Stomach (tissue), 4 donors: ENCODE measurements at regions not wholly inside any gene's neighbourhood (a gene's known extent, or its start where the extent isn't known, plus 50 kb on each side); places are given as distances from the start of the nearest gene placed in this dataset.

Experiments used
- POLR2AphosphoS5 ChIP-seq, 3 donors: sonication (generic); formaldehyde crosslinking; IDR thresholded peaks; one replicate each; pipeline ENCODE4 v1.6.1; 2016; ENCODE audit warnings: antibody characterized with exemption in 3 of 3
- TF ChIP-seq, protein P1 (sequence below), 7 experiments: fragments of 450-650 bp in 4 of 7; fragments of 200-600 bp in 3 of 7; sonication (generic) in 3 of 7; IDR thresholded peaks; one replicate each; pipeline ENCODE4 v1.5.1; 2016 to 2019; ENCODE audit warnings: antibody characterized with exemption in 7 of 7, control low read depth in 2 of 7, mild to moderate bottlenecking in 1 of 7

DNA sequence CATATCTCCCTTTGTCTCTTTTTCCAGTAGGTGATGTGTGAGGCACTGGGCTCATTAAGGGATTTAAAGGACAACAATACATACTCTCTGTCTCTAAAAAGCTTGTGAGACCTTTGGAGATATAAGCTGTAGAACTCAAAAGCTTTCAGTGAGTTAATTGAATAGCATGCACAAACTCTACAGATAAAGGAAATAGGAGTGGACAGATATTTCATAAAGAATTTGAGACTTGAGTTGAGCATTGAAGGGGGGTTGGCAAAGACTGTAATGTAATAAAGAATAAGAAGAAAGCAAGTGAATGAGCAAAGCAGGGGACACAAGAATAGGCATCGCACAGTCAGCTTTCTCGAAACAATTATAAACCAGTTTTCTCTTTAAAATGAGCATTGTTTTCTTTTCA, 583.4 kb upstream of the DPPA4 start:
- TF ChIP-seq, protein P1, sequence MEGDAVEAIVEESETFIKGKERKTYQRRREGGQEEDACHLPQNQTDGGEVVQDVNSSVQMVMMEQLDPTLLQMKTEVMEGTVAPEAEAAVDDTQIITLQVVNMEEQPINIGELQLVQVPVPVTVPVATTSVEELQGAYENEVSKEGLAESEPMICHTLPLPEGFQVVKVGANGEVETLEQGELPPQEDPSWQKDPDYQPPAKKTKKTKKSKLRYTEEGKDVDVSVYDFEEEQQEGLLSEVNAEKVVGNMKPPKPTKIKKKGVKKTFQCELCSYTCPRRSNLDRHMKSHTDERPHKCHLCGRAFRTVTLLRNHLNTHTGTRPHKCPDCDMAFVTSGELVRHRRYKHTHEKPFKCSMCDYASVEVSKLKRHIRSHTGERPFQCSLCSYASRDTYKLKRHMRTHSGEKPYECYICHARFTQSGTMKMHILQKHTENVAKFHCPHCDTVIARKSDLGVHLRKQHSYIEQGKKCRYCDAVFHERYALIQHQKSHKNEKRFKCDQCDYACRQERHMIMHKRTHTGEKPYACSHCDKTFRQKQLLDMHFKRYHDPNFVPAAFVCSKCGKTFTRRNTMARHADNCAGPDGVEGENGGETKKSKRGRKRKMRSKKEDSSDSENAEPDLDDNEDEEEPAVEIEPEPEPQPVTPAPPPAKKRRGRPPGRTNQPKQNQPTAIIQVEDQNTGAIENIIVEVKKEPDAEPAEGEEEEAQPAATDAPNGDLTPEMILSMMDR (IDR thresholded peaks at IDR 0.05) = no peak
- no peak for TF ChIP-seq POLR2AphosphoS5 (IDR thresholded peaks at IDR 0.05)
